H7 (cell line): ENCODE measurements at regions not wholly inside any gene's neighbourhood (a gene's known extent, or its start where the extent isn't known, plus 50 kb on each side); places are given as distances from the start of the nearest gene placed in this dataset.

Experiments
- DNase-seq: peaks from one replicate; pipeline ENCODE4 v3.0.0; 2012
- H3K27me3 ChIP-seq: 2 replicates; pipeline ENCODE4 v1.6.0; 2011; ENCODE audit warnings: mild to moderate bottlenecking, low read length; ENCODE audit not compliant: control insufficient read depth, insufficient read depth
- H3K36me3 ChIP-seq: replicated peaks from 2 replicates; pipeline ENCODE4 v1.5.1; 2011; ENCODE audit warnings: low read length; ENCODE audit not compliant: control insufficient read depth, insufficient read depth
- H3K4me3 ChIP-seq: 2 replicates; pipeline ENCODE4 v1.5.1; 2011; ENCODE audit warnings: low read depth, mild to moderate bottlenecking, control low read depth, low read length, moderate library complexity; ENCODE audit not compliant: insufficient read depth

DNA sequence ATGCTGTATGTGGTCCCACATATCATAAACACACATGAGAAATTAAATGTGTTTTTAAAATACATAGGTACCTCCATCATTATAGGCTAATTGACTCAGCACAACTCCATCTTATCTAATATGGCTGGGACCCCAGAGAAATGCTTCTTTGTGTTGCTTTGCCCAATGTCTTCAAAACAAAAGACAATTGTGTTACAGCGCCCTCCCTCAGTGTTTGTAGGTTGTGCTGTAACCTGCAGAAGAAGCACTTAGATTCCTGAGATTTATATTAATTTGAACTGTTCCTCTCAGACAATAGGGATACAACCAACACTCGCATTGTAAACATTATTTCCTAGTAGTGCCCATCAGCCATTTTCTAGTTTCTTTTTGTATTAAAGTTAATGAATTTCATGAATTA is 303.4 kb downstream of the MZT1 start:
- H3K36me3 ChIP-seq: no peaks in the 10 kb centered on the region
- no peak overlapping the region for H3K4me3 ChIP-seq
- DNase-seq: no peak

DNA sequence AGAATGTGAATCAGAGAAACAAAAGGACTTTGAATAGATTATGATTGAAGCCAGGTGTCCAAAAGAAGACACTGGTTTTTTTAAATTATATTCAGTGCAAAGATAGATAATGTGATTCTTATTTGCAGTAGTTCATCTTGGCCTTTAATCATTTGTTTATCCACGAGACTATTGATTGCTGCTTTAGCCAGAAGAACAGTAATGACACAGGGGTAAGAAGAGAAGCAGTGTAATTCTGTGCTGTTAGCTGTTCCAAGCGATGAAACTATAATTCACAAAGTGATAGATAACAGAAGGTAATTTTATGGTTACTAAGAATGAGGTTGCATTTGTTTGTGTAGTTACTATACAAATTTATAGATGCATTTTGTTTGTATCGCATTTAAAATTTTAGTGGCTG is 311.6 kb downstream of the MZT1 start:
- no peaks in the 10 kb centered on the region for H3K36me3 ChIP-seq
- no peak for DNase-seq
- no peak overlapping the region for H3K4me3 ChIP-seq
- no peaks in the 10 kb centered on the region for H3K27me3 ChIP-seq

More for the DNA sequence above, 303.4 kb downstream of the MZT1 start:
- H3K27me3 ChIP-seq: no peaks in the 10 kb centered on the region

DNA sequence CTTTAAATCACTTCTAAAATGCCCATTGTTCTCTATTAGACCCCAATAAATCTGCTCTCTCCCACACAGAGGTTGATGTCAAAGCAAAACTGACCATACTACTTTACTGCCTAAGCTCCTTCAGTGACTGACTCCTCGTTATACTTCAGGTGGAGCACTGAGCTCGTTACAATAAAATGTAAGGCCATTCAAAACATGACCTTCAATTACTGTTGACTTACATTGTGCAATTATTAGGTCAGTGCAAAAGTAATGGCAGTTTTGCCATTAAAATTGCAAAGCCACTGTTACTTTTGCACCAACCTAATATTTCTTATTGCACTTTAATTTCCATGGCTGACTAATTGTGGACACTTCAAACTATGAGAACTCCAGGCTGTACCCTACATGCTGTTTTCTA is 314.9 kb downstream of the MZT1 start:
- no peak overlapping the region for H3K4me3 ChIP-seq
- DNase-seq: no peak
- no peaks in the 10 kb centered on the region for H3K27me3 ChIP-seq
- H3K36me3 ChIP-seq: no peaks in the 10 kb centered on the region

DNA sequence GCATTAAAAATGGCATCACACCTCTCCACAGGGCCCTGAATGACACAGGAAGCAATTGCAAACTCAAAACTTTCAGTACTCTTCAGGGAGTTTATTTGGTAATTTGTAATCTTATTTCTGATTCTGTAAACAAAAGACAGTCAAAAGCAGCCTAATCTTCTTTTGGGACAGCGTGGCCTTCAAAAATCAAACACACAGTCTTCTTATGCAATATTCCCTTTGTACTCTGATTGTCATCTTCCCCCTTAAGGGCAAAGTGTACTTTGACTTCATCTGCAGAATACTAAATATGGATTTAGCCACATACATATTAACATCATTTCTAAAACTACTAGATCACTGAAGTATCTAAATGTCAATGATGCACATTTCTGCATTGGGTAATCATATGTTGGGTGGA is 322.0 kb downstream of the MZT1 start:
- no peaks in the 10 kb centered on the region for H3K36me3 ChIP-seq
- no peak for DNase-seq
- H3K4me3 ChIP-seq: no peak overlapping the region
- no peaks in the 10 kb centered on the region for H3K27me3 ChIP-seq

DNA sequence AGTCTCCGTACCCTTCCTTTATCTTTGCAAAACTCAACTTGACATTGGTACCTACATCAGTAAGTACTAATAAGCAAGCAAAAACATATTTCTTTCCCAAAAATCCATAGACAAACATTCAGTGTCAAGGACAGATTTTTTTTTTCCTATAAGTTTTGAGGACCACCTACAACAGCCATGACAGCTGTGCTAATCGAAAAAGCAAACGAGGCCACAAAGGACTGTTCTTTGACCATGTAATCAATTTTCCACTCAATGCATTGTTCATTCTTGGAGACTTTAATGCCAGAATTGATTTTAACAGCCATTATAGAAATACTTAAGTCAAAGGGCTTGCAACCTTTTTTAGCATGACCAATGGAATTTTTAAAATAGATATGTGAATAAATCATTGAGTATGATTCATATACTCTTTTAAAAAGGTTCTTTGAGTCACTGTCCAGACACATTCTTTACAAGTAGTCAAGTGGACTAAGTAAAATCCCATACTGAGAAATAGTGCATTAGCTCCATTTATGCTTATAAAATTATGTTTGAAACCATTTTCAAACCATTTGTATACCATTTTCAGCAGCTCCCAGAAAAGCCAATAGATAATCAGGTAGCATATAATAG is 323.9 kb downstream of the MZT1 start:
- H3K36me3 ChIP-seq: no peaks in the 10 kb centered on the region
- DNase-seq: no peak

DNA sequence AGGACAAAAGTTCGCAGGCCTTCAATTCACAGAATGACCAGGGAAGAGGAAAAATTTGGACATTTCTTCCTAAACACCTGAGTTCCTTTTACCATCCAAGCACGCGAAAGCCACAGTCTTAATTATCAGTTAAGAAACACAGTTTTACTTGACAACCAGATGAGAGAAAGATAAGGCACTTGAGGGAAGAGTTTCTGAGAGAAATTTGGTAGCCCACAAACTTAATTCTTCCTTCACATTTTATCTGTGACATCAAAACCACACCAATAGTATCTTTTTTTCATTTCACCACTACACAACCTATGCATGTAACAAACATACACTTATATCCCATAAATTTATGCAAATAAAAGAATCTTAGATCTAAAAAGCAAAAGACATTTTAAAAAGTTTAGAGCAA is 326.6 kb downstream of the MZT1 start:
- Histone ChIP-seq H3K4me3 (no peak overlapping the region), H3K27me3 (no peaks in the 10 kb centered on the region), H3K36me3 (no peaks in the 10 kb centered on the region)
- DNase-seq: no peak

More for the DNA sequence above, 323.9 kb downstream of the MZT1 start:
- H3K27me3 ChIP-seq: no peaks in the 10 kb centered on the region
- no peak overlapping the region for H3K4me3 ChIP-seq

DNA sequence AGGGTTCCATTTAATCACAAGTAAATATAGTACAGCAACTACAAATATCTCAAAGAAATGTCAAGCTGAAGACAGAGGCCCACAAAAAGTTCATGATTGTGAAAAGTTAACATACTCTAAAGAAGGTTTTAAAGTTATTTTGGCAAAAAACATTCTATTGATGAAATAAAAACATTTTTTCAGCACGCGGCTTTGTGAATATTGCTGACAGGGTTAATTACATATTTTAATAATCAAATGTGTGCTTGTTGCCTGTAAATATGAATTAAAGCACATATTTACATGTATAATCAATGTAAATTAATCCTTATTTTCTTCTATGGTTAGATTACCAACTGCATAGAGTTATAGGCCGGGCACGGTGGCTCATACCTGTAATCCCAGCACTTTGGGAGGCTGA is 328.1 kb downstream of the MZT1 start:
- Histone ChIP-seq H3K36me3 (no peaks in the 10 kb centered on the region), H3K4me3 (no peak overlapping the region)
- DNase-seq: no peak

DNA sequence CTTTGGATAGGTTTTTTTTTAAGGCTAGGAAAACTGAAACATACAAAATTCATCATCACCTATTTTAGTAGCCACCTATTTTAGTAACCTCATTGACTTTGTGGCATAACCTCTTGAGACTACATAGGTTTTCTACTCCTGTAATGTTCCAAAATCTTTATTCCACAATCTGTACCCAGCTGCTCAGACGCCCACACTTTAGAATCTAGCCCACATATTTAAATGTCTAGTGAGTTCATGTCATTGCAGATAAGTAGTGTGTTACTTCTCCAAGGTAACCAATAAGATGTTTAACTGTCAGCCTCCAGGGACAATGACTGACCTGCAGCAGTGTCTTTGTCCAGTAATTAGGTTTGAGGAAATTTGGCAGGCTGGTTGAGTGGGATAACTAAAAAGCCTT is 330.2 kb downstream of the MZT1 start:
- Histone ChIP-seq H3K27me3 (no peaks in the 10 kb centered on the region), H3K36me3 (no peaks in the 10 kb centered on the region), H3K4me3 (no peak overlapping the region)
- DNase-seq: no peak

More for the DNA sequence above, 328.1 kb downstream of the MZT1 start:
- H3K27me3 ChIP-seq: no peaks in the 10 kb centered on the region

DNA sequence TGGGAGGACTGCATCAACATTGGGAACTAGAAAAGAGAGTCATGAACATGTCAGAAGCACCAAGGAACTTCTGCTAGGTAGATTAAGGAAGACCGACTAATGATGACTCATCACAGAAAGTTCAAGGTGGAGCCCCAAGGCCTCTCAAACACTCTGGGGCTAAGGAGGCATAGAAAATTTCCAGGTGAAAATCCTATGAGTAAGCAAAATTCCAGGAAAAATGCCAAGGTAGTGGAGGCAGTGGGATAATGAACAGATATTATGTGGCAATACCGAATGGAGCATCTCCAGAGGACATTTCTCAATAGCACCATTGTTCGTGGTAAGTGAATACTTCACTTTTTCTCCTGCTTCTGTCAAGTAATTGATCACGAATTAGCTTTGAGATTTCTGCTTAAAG is 336.5 kb downstream of the MZT1 start:
- Histone ChIP-seq H3K36me3 (no peaks in the 10 kb centered on the region), H3K27me3 (no peaks in the 10 kb centered on the region), H3K4me3 (no peak overlapping the region)
- DNase-seq: no peak

DNA sequence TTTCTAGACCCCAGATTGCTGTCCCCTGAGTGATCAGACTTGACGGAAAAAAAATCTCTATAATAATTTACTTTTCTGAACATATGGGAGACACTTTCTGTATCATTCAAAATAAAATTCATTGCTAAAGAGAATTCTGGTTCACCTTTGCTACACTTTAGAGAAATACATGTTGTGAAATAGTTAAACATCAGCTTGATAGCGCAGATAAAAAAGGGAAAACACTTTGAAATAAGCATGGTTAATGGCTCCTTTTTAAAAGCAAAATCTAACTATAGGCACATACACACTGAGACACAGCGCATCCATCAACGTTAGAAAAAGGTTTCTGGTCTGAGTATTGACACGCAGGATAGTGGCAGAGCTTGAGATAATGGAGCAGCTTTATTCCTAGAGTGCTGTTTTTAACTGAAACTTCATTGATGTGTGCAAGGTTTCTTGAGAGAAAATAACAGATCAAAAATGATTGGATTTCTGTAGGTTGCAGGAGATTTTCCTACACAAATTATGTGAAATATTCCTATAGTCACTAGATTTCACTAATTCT is 341.2 kb downstream of the MZT1 start:
- Histone ChIP-seq H3K4me3 (no peak overlapping the region), H3K36me3 (no peaks in the 10 kb centered on the region), H3K27me3 (no peaks in the 10 kb centered on the region)
- DNase-seq: no peak

DNA sequence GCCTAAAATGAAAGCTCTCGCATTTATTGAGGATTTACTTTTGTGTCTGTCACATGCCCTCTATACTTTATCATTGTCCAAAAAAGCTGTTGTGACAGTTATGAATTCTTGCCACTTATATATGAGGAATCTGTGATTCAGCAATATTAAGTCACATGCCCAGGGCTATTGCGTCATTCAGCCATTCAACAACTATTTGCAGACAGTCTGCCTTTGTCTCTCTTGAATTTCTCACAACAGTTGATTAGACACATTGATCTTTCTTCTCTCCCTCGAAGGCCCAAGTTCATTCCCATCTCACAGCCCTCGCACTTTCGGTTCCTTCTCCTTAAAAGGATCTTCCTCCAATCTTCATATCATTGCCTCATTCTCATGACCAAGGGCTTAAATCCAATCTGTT is 342.6 kb downstream of the MZT1 start:
- Histone ChIP-seq H3K36me3 (no peaks in the 10 kb centered on the region), H3K4me3 (no peak overlapping the region), H3K27me3 (no peaks in the 10 kb centered on the region)
- DNase-seq: no peak

DNA sequence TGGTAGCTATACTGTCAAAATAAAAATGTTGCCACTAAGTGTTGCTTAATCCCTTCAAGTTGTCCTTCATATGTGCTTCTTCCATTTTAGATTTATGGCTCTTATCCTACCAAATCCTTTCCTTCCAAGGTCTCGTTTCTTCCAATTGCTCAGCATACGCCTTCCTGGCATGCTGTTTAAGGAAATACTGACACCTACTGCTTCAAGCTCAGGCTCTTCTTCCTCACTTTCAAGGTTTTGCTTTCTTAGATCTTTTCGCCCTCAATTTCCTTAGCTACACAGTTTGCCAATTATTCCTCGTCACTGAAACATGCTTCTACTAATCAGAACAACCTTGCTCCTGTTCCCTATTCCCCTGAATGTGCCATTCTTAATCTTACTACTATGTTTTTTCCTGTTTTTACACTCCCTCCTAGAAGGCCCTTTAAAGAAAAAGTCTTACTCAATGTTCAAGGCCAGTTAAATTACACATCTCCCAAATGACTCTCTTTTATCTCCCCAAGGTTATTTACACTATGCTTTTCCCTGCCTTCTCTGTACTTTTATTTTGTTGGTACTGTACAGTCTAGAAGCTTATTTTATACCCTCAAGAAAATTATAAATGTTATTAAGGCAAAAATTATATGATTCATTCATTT is 343.1 kb downstream of the MZT1 start:
- no peak overlapping the region for H3K4me3 ChIP-seq
- no peaks in the 10 kb centered on the region for H3K27me3 ChIP-seq
- H3K36me3 ChIP-seq: no peaks in the 10 kb centered on the region
- no peak for DNase-seq

DNA sequence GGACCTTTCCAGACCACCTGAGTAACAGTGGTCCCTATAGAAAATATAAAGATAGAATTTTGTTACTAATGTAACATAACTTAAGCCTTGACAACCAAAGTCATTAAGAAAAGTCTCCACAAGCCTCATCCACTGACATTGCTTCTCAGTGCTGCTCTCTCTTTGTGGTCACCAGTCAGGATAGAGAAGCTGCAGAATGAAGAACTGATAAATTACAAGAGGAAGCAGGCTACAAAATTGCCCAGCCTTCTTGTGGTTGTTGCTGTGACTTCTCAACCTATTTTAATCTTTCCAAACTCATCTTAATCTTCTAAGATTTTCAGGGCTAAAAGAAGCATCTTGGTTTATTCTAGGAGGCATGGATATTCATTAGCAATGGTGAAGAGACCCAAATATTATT is 343.8 kb downstream of the MZT1 start:
- H3K27me3 ChIP-seq: no peaks in the 10 kb centered on the region
- H3K4me3 ChIP-seq: no peak overlapping the region
- no peak for DNase-seq
- no peaks in the 10 kb centered on the region for H3K36me3 ChIP-seq

DNA sequence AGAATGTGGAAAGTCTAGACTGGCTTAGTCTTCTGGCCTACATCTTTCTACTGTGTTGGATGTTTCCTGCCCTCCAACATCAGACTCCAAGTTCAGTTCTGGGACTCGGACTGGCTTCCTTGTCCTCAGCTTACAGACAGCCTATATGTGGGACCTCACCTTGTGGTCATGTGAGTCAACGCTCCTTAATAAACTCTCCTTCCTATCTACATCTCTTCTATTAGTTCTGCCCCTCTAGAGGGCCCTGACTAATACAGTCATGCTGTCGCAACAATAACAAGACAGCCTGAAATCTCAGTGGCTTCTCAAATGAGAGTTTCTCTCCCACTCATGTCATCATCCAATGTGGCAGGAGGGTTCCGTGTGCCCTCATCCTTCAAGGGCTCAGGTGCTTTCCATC is 347.8 kb downstream of the MZT1 start:
- H3K36me3 ChIP-seq: no peaks in the 10 kb centered on the region
- no peaks in the 10 kb centered on the region for H3K27me3 ChIP-seq
- DNase-seq: no peak
- no peak overlapping the region for H3K4me3 ChIP-seq

DNA sequence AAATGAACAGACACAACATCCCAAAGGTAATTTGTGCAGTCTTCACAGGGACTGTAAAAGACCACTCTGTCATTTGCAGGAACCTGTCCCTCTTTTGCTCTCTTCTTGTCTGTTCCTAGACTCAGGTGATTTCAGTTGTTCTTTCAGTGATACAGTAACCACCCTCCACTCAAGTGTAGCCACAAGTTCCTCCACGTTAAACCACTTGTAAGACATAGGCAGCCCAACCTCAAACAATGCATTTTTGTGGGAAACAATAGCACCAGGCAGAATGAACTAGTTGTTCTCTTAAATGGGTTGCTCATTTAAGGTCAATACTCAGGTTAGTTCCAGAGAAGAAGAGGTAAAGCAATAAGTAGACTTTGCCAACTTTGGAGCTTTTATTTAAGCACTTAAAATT is 359.4 kb downstream of the MZT1 start:
- no peak for DNase-seq
- Histone ChIP-seq H3K36me3 (no peaks in the 10 kb centered on the region), H3K4me3 (no peak overlapping the region), H3K27me3 (no peaks in the 10 kb centered on the region)
